ENCODE measurements at regions not wholly inside any gene's neighbourhood (a gene's known extent, or its start where the extent isn't known, plus 50 kb on each side); places are given as distances from the start of the nearest gene placed in this dataset.

- Histone ChIP-seq H3K4me2 (ENCODE audit: extremely low read depth, insufficient read depth, low read length) (no peak overlapping the region), H3K27me3 (ENCODE audit: control insufficient read depth, insufficient read depth, low read length) (no peaks in the 10 kb centered on the region), H3K9me3 (ENCODE audit: control insufficient read depth, insufficient read depth, low read depth, low read length) (no peaks in the 10 kb centered on the region), H4K20me1 (ENCODE audit: control insufficient read depth, extremely low read depth, insufficient read depth, low read length) (no peaks in the 10 kb centered on the region), H3K9ac (ENCODE audit: insufficient read depth, low read length) (no peak overlapping the region), H3K79me2 (ENCODE audit: control insufficient read depth, insufficient read depth, low read length) (no peaks in the 10 kb centered on the region), H2AFZ (ENCODE audit: low read length) (no peak overlapping the region), H3K4me1 (ENCODE audit: control insufficient read depth, extremely low read depth, insufficient read depth, low read length) (no peaks in the 10 kb centered on the region), H3K4me3 (replicated peaks in 1 of 4; ENCODE audit: control extremely low read depth in 1 of 4, insufficient read depth in 1 of 4, low read depth in 3 of 4, low read length in 4 of 4) (no peak overlapping the region), H3K27ac (ENCODE audit: insufficient read depth, low read length) (no peak overlapping the region), H3K36me3 (ENCODE audit: control insufficient read depth, insufficient read depth, low read length) (no peaks in the 10 kb centered on the region)
- no peak for TF ChIP-seq CTCF (conservative IDR thresholded peaks at IDR 0.05 in 1 of 2, IDR thresholded peaks at IDR 0.05 in 1 of 2; ENCODE audit: low read depth in 1 of 2, low read length in 2 of 2)
- no peak for TF ChIP-seq EZH2 (IDR thresholded peaks at IDR 0.05; ENCODE audit: low read length, missing control alignments)
- no peak for DNase-seq (ENCODE audit: low read depth in 2 of 2)
These were observed 67.4 kb upstream of the PPP1R3A start for GRCh38 chr7:113986216-113986615.

- no peaks in the 10 kb centered on the region for H3K36me3 ChIP-seq (ENCODE audit: control insufficient read depth, insufficient read depth, low read length)
- H4K20me1 ChIP-seq (ENCODE audit: control insufficient read depth, extremely low read depth, insufficient read depth, low read length): no peaks in the 10 kb centered on the region
- no peak overlapping the region for H3K9ac ChIP-seq (ENCODE audit: insufficient read depth, low read length)
- no peak for DNase-seq (ENCODE audit: low read depth in 2 of 2)
- H3K4me2 ChIP-seq (ENCODE audit: extremely low read depth, insufficient read depth, low read length): no peak overlapping the region
- no peaks in the 10 kb centered on the region for H3K9me3 ChIP-seq (ENCODE audit: control insufficient read depth, insufficient read depth, low read depth, low read length)
- H3K79me2 ChIP-seq (ENCODE audit: control insufficient read depth, insufficient read depth, low read length): no peaks in the 10 kb centered on the region
- no peak overlapping the region for H3K4me3 ChIP-seq (replicated peaks in 1 of 4; ENCODE audit: control extremely low read depth in 1 of 4, insufficient read depth in 1 of 4, low read depth in 3 of 4, low read length in 4 of 4)
- no peak overlapping the region for H3K27ac ChIP-seq (ENCODE audit: insufficient read depth, low read length)
- no peak for TF ChIP-seq CTCF (conservative IDR thresholded peaks at IDR 0.05 in 1 of 2, IDR thresholded peaks at IDR 0.05 in 1 of 2; ENCODE audit: low read depth in 1 of 2, low read length in 2 of 2)
- no peak for TF ChIP-seq EZH2 (IDR thresholded peaks at IDR 0.05; ENCODE audit: low read length, missing control alignments)
- no peak overlapping the region for H2AFZ ChIP-seq (ENCODE audit: low read length)
- no peaks in the 10 kb centered on the region for H3K4me1 ChIP-seq (ENCODE audit: control insufficient read depth, extremely low read depth, insufficient read depth, low read length)
- H3K27me3 ChIP-seq (ENCODE audit: control insufficient read depth, insufficient read depth, low read length): no peaks in the 10 kb centered on the region
These were observed 57.7 kb upstream of the PPP1R3A start for GRCh38 chr7:113976508-113976907.

GRCh38 chr7:113968713-113969112 lies 49.9 kb upstream of the PPP1R3A start:
- Histone ChIP-seq H3K4me2 (ENCODE audit: extremely low read depth, insufficient read depth, low read length) (no peak overlapping the region), H2AFZ (ENCODE audit: low read length) (no peak overlapping the region), H3K36me3 (ENCODE audit: control insufficient read depth, insufficient read depth, low read length) (no peaks in the 10 kb centered on the region), H3K4me1 (ENCODE audit: control insufficient read depth, extremely low read depth, insufficient read depth, low read length) (no peaks in the 10 kb centered on the region), H4K20me1 (ENCODE audit: control insufficient read depth, extremely low read depth, insufficient read depth, low read length) (no peaks in the 10 kb centered on the region), H3K79me2 (ENCODE audit: control insufficient read depth, insufficient read depth, low read length) (no peaks in the 10 kb centered on the region), H3K9ac (ENCODE audit: insufficient read depth, low read length) (no peak overlapping the region), H3K4me3 (replicated peaks in 1 of 4; ENCODE audit: control extremely low read depth in 1 of 4, insufficient read depth in 1 of 4, low read depth in 3 of 4, low read length in 4 of 4) (no peak overlapping the region), H3K27me3 (ENCODE audit: control insufficient read depth, insufficient read depth, low read length) (no peaks in the 10 kb centered on the region), H3K27ac (ENCODE audit: insufficient read depth, low read length) (no peak overlapping the region), H3K9me3 (ENCODE audit: control insufficient read depth, insufficient read depth, low read depth, low read length) (no peaks in the 10 kb centered on the region)
- TF ChIP-seq CTCF (conservative IDR thresholded peaks at IDR 0.05 in 1 of 2, IDR thresholded peaks at IDR 0.05 in 1 of 2; ENCODE audit: low read depth in 1 of 2, low read length in 2 of 2) (no peak), EZH2 (IDR thresholded peaks at IDR 0.05; ENCODE audit: low read length, missing control alignments) (no peak)
- no peak for DNase-seq (ENCODE audit: low read depth in 2 of 2)
